HG02610 (cell line): ENCODE measurements at regions not wholly inside any gene's neighbourhood (a gene's known extent, or its start where the extent isn't known, plus 50 kb on each side); places are given as distances from the start of the nearest gene placed in this dataset.
A peak's percentile ranks its signal among the peaks of the same experiment; 100 is the strongest.

Experiments used
- ATAC-seq: cut with Tn5 transposase; IDR thresholded peaks from one replicate; pipeline ENCODE4 v1.9.1; 2021; ENCODE audit warnings: mild to moderate bottlenecking, moderate library complexity; ENCODE audit not compliant: unreplicated experiment

- no peak for ATAC-seq
Measured at GRCh38 chr5:33277061-33277650, 163.6 kb upstream of the TARS1 start.

- ATAC-seq: no peak
Measured at GRCh38 chr5:33281431-33281843, 159.3 kb upstream of the TARS1 start.

DNA sequence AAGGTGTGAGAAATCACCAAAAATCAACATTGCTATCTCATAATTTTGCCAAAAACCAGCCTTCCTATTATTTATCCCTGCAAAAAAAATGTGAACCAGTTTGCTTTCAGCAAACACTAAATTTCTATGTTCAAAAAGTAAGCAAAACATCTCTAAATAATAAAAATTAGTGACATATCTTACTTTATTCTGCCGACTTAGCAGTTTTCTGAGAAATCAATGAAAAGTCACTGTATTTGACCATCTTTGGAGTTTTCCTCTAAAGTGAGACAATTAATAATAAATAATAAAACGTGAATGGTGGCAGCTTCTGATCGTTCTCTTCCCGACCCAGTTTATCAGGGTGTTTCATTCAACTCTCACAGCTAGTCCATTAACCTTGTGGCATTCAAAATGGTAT is 158.6 kb upstream of the TARS1 start:
- ATAC-seq: no peak

DNA sequence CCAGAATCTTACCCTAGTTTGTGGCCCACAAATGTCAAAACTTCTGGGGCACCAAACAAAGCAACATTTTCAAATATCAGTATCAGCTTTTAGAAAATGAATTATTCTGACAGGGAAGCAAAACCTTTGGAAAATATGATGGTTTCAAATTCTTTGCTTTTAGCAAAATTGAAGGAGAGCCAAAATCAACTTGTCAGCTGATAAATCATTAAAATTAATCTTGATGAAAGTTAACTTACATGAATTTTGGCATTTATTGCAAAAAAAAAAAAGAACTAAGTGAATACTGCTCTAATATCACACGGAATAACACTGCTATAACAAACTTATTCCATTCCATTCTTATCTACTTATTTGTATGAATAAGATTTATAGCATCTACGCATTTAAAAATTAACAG is 158.1 kb upstream of the TARS1 start:
- ATAC-seq: no peak

GRCh38 chr5:33283243-33283642 is 157.5 kb upstream of the TARS1 start:
- no peak for ATAC-seq

GRCh38 chr5:33284681-33285080 is 156.1 kb upstream of the TARS1 start:
- ATAC-seq: no peak

DNA sequence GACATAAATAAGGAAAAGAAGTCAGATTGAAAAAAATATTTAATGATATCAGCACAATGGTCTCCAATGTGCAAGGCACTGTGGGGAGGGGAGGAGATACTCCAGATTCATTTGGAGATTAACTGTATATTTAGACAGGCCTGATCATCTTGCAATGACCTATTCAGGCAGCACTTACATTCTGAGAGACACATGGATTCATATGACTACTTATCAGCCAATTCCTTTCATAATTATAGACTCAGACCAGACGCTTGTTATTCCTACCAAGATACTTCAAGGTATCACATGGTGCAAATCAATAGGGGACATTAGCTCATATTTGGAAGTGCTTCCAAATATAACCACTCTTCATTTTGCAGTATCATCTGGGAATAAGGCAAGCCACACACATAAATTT is 153.5 kb upstream of the TARS1 start:
- no peak for ATAC-seq

GRCh38 chr5:33291216-33292000 is 149.4 kb upstream of the TARS1 start:
- no peak for ATAC-seq

- ATAC-seq: no peak
Measured at GRCh38 chr5:33297760-33298216, 143.0 kb upstream of the TARS1 start.

- ATAC-seq: peak; percentile 24
Measured at GRCh38 chr5:33299621-33300208, 141.1 kb upstream of the TARS1 start.

GRCh38 chr5:33300209-33300742 is 140.5 kb upstream of the TARS1 start:
- peak; percentile 89 for ATAC-seq

DNA sequence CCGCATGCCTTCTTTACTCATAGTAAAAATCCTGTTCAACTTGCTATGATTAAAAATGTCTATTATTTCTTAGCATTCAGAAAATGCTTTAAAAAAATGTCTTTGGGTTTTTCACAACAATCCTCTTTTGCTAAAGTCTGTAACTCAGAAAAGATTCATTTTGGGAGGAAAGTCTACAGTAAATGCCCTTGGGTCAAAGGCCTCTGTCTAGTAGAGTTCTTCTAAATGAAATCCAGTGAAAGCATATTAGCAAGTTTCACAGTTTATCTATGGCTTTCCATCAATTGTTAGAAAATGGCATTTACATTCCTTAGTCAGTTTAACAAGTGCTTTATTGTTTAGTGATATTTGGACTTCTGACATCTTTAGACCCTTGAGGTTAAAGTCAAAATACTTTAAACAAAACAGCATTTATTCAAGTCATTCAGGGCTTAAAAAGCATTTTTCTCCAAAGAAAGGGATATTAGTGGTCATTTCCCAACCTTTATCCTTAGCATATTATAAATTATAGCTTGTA is 137.1 kb upstream of the TARS1 start:
- no peak for ATAC-seq

GRCh38 chr5:33304601-33305000 is 136.2 kb upstream of the TARS1 start:
- ATAC-seq: no peak

DNA sequence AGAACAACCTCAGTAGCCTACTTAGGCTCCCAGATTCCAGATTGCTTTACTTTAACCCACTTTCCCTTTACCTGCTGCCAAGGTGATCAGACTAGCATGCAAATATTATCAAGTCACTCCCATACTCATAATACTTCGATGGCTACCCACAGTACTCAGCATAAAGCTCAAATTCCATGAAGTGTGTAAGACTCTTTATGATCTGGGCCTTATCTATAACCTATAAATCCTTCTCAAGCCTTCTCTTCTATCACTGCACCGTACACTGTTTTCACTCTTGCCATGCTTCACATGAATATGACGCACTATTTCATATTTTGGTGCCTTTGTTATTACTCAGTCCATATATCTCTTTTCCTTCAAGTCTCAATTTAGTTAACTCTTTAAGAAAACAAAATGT is 135.2 kb upstream of the TARS1 start:
- no peak for ATAC-seq

GRCh38 chr5:33306758-33307157 is 134.0 kb upstream of the TARS1 start:
- ATAC-seq: no peak

DNA sequence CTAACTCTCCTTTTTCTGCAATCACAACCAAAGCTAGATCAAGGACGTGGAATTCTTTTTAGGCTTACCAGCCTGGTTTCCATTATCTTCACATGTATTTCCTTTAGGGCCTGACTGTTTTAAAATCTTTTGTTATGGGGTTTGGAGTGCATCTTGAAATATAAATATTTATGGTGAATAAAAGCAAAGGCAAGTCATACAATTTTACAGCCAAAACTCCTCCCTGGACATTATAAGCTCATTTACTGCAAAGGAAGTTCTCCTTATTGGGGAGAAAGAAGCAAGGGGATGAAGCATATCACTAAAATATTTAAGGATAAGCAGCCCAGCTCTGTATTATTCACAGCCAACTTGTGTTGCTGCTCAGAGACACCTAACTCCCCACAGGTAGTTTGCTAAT is 132.2 kb upstream of the TARS1 start:
- no peak for ATAC-seq

DNA sequence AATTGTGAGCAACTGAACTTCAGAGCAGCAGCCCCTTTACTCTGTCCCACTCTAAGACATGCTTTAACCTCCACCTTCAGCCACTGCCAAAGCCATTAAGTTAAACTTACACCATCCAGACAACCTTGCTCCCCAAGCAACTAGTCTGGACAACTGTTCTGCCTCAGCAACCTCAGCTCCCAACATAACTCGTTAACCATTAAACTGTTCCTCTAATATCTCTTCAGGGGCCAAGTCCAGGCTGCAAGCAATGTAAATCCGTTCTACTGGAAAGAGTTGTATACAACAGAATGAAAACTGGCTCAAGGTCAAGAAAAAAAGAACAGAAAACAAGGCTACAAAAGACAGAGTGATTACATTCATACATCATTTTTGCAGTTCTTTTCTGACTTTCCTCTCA is 131.7 kb upstream of the TARS1 start:
- no peak for ATAC-seq

GRCh38 chr5:33309536-33310345 is 131.0 kb upstream of the TARS1 start:
- no peak for ATAC-seq

GRCh38 chr5:33310451-33310850 is 130.3 kb upstream of the TARS1 start:
- ATAC-seq: no peak

- ATAC-seq: peak; percentile 49
Measured at GRCh38 chr5:33311893-33312292, 128.9 kb upstream of the TARS1 start.
